ENCODE measurements at regions not wholly inside any gene's neighbourhood (a gene's known extent, or its start where the extent isn't known, plus 50 kb on each side); places are given as distances from the start of the nearest gene placed in this dataset.
"Not testable (repeated sequence)": the region's sequence is repeated elsewhere in the genome, so short reads cannot be mapped to it uniquely, and the experiment has no call there.

GRCh38 chr1:238611406-238611805 lies 720.7 kb upstream of the ZP4 start:
- no peak overlapping the region for H3K4me3 ChIP-seq
- H3K36me3 ChIP-seq, result no peaks in the 10 kb centered on the region
- intact Hi-C loops (cut with DNase I), result no loop called here
- no peak overlapping the region for H3K27ac ChIP-seq
- H3K4me1 ChIP-seq, result no peaks in the 10 kb centered on the region
- no peak for DNase-seq
- H3K9me3 ChIP-seq, result no peaks in the 10 kb centered on the region
- no peaks in the 10 kb centered on the region for H3K27me3 ChIP-seq
- 79 to 86% methylated on average over 3 of the region's 3 CpGs for whole genome bisulfite sequencing, 2 donors
- TF ChIP-seq, protein P1, sequence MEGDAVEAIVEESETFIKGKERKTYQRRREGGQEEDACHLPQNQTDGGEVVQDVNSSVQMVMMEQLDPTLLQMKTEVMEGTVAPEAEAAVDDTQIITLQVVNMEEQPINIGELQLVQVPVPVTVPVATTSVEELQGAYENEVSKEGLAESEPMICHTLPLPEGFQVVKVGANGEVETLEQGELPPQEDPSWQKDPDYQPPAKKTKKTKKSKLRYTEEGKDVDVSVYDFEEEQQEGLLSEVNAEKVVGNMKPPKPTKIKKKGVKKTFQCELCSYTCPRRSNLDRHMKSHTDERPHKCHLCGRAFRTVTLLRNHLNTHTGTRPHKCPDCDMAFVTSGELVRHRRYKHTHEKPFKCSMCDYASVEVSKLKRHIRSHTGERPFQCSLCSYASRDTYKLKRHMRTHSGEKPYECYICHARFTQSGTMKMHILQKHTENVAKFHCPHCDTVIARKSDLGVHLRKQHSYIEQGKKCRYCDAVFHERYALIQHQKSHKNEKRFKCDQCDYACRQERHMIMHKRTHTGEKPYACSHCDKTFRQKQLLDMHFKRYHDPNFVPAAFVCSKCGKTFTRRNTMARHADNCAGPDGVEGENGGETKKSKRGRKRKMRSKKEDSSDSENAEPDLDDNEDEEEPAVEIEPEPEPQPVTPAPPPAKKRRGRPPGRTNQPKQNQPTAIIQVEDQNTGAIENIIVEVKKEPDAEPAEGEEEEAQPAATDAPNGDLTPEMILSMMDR (IDR thresholded peaks at IDR 0.05), result no peak
- TF ChIP-seq POLR2AphosphoS5 (IDR thresholded peaks at IDR 0.05) (no peak), EP300 (IDR thresholded peaks at IDR 0.05) (no peak), POLR2A (IDR thresholded peaks at IDR 0.05) (no peak)

GRCh38 chr1:238608144-238608543 lies 717.4 kb upstream of the ZP4 start:
- intact Hi-C loops (cut with DNase I), result no loop called here
- WGBS, 2 donors, result 72 to 83% methylated on average over 5 of the region's 5 CpGs
- no peak overlapping the region for H3K4me3 ChIP-seq

DNA sequence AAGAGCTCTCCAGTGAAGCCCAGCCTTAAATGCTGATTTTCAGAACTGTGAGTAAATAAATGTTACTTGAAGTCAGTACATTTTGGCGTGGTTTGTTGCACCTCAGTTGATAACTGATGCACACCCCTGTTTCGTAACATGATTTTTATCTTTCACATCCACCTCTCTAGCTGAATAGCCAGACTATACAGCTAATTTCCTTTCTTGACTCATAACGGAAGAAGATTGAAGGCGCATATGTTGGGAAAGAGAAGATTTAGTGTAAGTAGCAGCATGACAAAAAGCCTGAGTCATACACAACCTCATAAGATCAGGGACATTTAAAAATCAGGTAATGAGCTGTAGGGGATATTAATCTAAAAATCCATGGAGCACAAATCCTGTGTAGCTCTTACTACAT lies 716.2 kb upstream of the ZP4 start:
- intact Hi-C loops (cut with DNase I), result no loop called here
- no peak overlapping the region for H3K27ac ChIP-seq
- H3K4me3 ChIP-seq, result no peak overlapping the region
- no peaks in the 10 kb centered on the region for H3K36me3 ChIP-seq
- no peaks in the 10 kb centered on the region for H3K4me1 ChIP-seq
- WGBS, 2 donors, result 52 to 65% methylated on average over 4 of the region's 4 CpGs
- H3K27me3 ChIP-seq, result no peaks in the 10 kb centered on the region
- DNase-seq, result no peak
- H3K9me3 ChIP-seq, result no peaks in the 10 kb centered on the region
- no peak for TF ChIP-seq POLR2A (IDR thresholded peaks at IDR 0.05)
- no peak for TF ChIP-seq POLR2AphosphoS5 (IDR thresholded peaks at IDR 0.05)

More at GRCh38 chr1:238608144-238608543, 717.4 kb upstream of the ZP4 start:
- no peak for DNase-seq
- no peaks in the 10 kb centered on the region for H3K27me3 ChIP-seq
- no peaks in the 10 kb centered on the region for H3K4me1 ChIP-seq
- TF ChIP-seq, protein P1 (IDR thresholded peaks at IDR 0.05), result no peak
- no peak for TF ChIP-seq POLR2AphosphoS5 (IDR thresholded peaks at IDR 0.05)
- no peak for TF ChIP-seq EP300 (IDR thresholded peaks at IDR 0.05)
- TF ChIP-seq POLR2A (IDR thresholded peaks at IDR 0.05), result no peak
- no peaks in the 10 kb centered on the region for H3K9me3 ChIP-seq
- no peak overlapping the region for H3K27ac ChIP-seq
- H3K36me3 ChIP-seq, result no peaks in the 10 kb centered on the region

DNA sequence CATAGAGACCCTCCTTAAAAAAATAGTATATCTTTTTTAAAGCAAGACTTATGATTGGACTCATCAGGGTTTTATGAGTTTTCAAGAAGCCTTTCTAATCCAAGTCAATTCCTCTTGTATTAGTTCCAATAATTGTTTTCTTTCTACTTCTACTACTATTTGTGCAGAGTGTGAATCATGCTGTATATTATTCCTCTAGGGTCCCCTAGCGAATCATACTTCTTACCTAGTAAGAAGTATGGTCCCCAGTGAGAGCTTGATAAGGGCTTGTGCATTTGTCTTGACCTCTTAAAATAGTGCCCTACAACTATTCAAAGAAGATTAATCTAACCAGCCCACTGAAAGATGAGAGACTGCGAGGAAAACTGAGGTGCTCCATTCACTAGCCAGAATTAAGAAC lies 715.7 kb upstream of the ZP4 start:
- Histone ChIP-seq H3K27me3 (no peaks in the 10 kb centered on the region), H3K9me3 (no peaks in the 10 kb centered on the region), H3K27ac (no peak overlapping the region), H3K4me1 (no peaks in the 10 kb centered on the region), H3K4me3 (no peak overlapping the region), H3K36me3 (no peaks in the 10 kb centered on the region)
- TF ChIP-seq POLR2AphosphoS5 (IDR thresholded peaks at IDR 0.05) (no peak), POLR2A (IDR thresholded peaks at IDR 0.05) (no peak), EP300 (IDR thresholded peaks at IDR 0.05) (no peak)
- TF ChIP-seq, protein P1 (IDR thresholded peaks at IDR 0.05), result no peak
- no peak for DNase-seq
- intact Hi-C loops (cut with DNase I), result no loop called here
- WGBS, 2 donors, result 75 to 85% methylated on average over 2 of the region's 2 CpGs

DNA sequence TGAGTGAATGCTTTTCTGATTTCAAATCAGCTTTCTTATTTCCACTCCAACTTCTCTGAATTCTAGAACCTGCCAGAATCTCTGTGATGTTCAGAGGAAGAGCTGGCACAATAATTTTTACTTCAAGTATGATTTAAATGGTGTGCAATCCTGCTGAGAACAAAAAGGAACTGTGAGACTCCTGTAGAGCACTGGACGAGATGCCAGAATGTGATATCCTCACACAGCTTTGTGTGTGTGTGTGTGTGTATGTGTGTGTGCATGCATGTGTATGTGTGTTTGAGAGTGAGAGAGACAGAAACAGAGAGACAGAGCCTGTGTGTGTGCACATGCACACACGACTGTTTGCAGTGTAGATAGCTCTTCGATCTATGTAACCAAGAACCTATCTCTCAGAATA lies 713.6 kb upstream of the ZP4 start:
- DNase-seq, result no peak
- Histone ChIP-seq H3K27ac (no peak overlapping the region), H3K4me1 (no peaks in the 10 kb centered on the region), H3K27me3 (no peaks in the 10 kb centered on the region), H3K4me3 (no peak overlapping the region), H3K36me3 (no peaks in the 10 kb centered on the region), H3K9me3 (no peaks in the 10 kb centered on the region)
- WGBS, 2 donors, result 77 to 85% methylated on average over 3 of the region's 3 CpGs
- TF ChIP-seq POLR2AphosphoS5 (IDR thresholded peaks at IDR 0.05) (no peak), EP300 (IDR thresholded peaks at IDR 0.05) (no peak), POLR2A (IDR thresholded peaks at IDR 0.05) (no peak)
- TF ChIP-seq, protein P1 (IDR thresholded peaks at IDR 0.05), result no peak
- intact Hi-C loops (cut with DNase I), result no loop called here

- H3K36me3 ChIP-seq; DNase-seq; H3K4me1 ChIP-seq; H3K9me3 ChIP-seq; H3K4me3 ChIP-seq; intact Hi-C loops (cut with DNase I); H3K27me3 ChIP-seq; H3K27ac ChIP-seq: not testable (repeated sequence)
- 22 to 44% methylated on average over 2 of the region's 2 CpGs for WGBS, 2 donors
Observed at GRCh38 chr1:238601604-238602003, 710.9 kb upstream of the ZP4 start.

Measured in sigmoid colon (tissue), 6 donors.